GM18508 (cell line): ENCODE measurements at regions not wholly inside any gene's neighbourhood (a gene's known extent, or its start where the extent isn't known, plus 50 kb on each side); places are given as distances from the start of the nearest gene placed in this dataset.

Experiments used
- ATAC-seq: cut with Tn5 transposase; IDR thresholded peaks from one replicate; pipeline ENCODE4 v1.9.1; 2021; ENCODE audit warnings: moderate number of reproducible peaks; ENCODE audit not compliant: insufficient read depth, unreplicated experiment

DNA sequence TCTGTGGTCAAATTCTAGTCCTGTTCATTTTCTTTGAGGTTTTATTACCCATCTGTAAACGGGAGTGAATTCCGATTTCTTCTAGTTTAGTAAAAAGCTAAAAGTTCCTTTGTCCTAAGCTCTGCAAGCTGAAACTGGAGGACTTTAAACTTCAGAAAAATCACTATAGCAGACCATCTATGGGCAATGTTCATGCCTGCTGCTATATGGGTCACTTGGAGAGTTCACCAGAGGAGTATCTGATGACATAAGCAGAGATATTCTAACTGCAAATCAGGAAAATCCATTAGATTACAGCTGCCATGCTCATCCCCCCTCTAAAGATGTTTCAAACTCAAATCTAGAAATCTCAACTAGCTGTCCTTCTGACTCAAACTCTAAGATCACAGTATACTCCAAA is 193.0 kb upstream of the RTL1 start:
- ATAC-seq = no peak

- no peak for ATAC-seq
Observed at GRCh38 chr14:101097109-101097793, 193.7 kb upstream of the RTL1 start.

- no peak for ATAC-seq
Observed at GRCh38 chr14:101098177-101098576, 194.7 kb upstream of the RTL1 start.

DNA sequence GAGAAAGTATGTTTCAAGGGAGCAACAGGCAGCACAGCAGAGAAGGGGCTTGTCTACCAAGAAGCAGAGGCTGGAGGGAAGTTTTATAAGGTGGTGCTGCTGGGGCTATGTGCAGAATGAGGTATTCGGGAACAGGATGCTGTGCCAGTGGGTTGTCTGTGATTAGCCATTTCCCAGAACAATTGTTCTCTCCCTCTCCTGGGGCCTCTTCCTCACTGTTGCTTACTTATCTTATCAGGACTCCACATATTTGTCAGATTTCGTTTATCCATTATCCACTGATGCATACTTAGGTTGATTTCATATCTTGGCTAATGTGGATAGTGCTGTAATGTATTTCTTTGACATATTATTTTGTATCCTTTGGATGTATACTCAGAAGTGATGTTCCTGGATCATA is 195.1 kb upstream of the RTL1 start:
- no peak for ATAC-seq

- ATAC-seq = no peak
Observed at GRCh38 chr14:101101456-101102056, 198.0 kb upstream of the RTL1 start.

DNA sequence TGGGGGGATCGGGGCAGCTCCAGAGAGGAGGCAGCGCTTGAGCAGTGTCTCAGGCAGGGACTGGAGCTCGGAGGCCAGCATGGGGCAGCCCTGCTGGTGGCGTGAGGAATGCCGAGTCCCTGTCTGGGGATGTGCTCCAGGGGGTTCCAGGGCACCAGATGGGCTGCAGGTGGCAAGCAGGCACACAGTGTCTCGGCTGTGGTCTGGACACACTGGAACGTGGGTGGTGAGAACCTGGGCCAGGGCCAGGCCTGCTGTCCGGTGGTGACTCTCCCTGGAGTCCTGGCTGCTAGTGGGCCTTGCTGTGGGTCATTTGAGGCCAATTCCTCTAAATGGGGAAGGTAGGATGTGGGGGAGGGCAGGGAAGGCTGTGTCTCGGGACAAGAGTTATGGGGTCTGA is 199.4 kb upstream of the RTL1 start:
- no peak for ATAC-seq

GRCh38 chr14:101103321-101103901 is 199.9 kb upstream of the RTL1 start:
- no peak for ATAC-seq

DNA sequence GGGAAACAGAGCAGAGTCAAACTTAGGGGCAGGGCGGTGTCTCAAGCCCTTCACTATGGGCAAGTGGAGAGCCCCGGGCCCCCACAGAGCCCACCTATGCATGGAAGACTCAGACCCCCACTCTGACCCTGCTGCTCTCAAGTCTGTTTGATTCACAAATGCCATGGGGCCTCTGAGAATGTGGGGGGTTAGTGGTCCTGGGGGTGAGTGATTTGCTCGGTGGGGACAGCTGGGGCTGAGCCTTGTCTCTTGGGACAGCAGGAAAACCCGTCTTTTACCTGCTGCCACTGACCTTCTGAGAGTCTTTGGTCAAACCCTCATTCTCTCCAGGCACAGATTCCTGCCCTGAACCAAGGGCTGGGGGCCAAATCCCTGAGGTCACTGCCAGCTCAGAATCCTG is 201.0 kb upstream of the RTL1 start:
- ATAC-seq = no peak

DNA sequence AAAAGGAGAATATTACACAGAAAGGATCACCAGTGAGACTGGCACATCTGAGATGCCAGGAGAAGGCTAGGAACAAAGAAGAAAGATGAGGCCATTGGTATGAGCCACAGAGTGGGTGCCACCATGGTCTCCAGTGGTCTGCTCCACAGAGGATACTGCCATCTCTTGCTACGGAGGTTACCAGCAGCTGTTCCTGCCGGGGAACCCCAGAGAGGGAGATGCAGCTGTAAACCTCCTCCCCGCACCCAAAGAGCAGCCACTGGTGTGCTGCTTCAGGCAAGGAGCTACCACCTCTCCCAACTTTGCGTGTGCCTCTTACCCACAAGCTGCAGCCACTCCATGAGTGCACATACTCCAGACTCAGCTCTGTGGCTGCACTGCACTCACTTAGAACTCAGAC is 201.5 kb upstream of the RTL1 start:
- ATAC-seq = no peak

DNA sequence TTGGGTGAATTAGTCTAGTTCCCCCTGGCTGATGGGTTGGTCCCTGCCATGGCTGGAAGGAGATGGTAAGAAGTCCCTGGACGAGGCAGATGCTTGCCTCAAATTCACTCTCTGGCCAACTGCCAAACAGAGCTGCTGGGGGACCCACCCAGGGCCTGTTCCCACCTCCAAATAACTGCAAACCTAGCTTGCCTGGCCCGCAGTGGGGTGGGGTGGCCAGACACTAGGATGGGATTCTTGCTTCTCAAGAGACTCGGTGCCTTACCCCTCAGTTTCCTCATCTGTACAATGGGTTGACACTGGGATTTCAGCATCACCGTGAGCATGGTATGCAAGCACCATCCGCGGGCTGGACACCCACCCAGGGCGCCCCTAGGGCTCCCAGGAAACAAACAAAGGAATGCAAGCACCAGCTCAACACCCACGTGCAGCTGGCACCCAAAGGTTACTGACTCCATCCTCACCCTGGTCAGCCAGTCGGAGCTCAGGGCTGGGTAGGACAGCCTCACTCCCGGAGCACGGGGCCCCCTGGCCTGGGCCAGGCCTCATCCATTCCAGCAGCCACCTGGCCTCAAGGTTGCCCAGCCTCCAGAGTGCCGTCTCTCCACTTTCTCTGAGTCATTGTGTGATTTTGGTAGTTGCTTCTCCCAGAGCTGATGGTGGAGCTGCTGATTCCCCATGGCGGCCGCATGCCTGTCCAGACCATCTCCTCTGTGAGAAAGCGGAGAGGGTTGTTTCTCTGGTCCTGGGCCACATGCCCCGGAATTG is 205.2 kb upstream of the RTL1 start:
- ATAC-seq = no peak

DNA sequence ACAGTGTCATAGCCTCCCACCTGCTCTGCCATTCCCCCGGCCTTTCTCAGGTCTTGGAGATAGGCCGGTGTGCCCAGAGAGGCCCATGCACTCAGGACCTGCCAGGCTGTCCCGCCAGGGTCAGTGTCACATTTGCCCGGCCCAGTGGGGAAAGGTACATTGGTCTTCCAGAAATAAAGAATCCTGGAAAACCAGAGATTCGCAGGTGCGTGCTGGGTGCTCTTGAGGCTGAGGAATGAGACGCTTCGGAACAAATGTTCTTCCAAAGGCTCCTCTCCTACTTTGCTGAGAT is 205.8 kb upstream of the RTL1 start:
- ATAC-seq = no peak

DNA sequence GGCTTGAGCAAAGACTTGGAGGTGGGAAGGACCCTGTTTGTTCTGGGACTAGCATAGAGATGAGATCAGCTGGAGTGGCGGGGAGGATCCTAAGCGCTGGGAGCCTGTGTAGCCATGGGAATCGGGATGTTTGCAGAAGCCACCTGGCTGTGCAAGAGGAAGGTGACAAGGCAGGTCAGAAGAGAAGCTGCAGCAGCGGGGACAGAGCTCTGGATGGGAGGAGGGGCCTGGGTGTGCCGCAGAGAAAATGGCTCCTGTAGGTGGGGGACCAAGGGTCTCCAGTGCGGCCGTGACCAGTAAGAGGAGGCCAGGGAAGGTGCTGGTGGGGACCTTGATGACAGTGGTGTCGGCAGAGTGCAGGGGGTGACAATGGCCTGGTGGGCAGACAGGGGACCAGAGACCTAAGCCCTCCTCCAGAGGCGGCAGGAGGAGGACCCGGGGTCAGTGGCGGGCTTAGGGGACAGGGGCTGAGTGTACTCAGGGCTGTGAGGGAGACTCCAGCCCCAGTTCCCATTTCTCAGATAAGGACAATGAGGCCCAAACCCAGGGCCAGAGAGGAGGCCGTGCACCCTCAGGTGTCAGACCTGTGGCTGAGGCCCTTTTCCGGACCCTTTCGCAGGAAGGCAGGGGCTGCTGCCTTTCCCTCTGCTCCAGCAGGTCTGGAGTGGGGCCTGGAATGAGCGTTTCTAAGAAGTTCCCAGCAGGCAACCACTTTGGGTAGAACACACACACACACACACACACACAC is 206.6 kb upstream of the RTL1 start:
- no peak for ATAC-seq

- ATAC-seq = no peak
Observed at GRCh38 chr14:101110729-101111619, 207.5 kb upstream of the RTL1 start.

DNA sequence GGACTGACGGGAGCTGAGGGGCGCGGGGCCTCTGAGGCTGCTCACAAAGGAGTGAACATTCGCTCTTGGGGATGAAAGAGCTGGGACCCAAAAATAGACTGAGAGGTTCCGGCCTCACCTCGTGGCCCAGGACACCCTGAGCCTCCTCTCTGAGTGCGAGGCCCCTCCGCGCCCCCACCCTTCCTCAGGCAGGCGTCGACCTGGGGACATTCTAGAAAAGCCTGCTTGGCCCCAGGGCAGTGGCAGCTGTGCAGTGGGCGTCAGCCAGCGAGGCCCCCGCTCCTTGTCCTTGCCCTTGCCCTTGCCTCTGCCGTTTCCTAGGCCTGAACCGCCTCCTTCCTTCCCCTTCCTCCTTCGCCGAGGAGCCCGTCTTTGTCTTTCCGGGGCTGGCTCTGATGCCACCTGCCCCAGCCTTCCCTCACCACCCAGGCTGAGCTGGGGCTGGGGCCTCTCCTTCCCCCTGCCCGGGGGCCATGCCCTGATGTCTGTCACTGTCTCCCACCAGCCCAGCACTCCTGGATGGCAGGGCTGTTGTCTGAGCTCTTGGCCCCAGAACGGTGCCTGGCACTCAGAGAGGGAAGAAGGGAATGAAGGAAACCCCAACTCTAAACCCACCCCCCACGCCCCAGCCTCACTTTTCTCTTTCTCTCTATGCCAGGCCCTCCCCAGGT is 208.2 kb upstream of the RTL1 start:
- ATAC-seq = no peak

GRCh38 chr14:101112351-101113107 is 209.0 kb upstream of the RTL1 start:
- no peak for ATAC-seq

- no peak for ATAC-seq
Observed at GRCh38 chr14:101113108-101113612, 209.6 kb upstream of the RTL1 start.

- ATAC-seq = no peak
Observed at GRCh38 chr14:101113835-101114725, 210.6 kb upstream of the RTL1 start.
